ENCODE measurements at regions not wholly inside any gene's neighbourhood (a gene's known extent, or its start where the extent isn't known, plus 50 kb on each side); places are given as distances from the start of the nearest gene placed in this dataset.
"Not testable (repeated sequence)": the region's sequence is repeated elsewhere in the genome, so short reads cannot be mapped to it uniquely, and the experiment has no call there.

DNA sequence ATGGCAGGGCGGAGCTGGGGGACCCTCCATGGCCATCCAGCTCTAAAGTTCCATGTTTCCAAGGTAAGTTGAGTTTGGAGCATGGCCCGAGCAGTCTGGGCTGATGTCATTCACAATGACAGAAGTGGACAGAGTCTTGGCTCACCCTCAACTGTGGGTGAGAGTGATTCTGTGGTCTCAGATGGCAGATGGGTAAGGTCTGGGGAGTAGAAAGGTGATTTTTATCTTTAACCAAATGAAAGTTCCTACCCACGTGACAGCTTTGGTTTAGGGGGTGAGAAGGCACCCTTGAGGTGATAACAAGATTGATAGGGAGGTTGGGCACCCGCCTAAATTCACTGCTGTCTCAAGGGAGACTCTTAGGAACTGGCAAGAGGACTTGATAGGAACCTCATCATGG lies 57.6 kb upstream of the PDZD8 start:
- no peak overlapping the region for H3K27ac Mint-ChIP-seq
- no peaks in the 10 kb centered on the region for H3K4me1 Mint-ChIP-seq
- DNase-seq (no peak), ATAC-seq (no peak)
- peaks cover 16 to 41% (median 17%) of the 10 kb centered on the region in 5 donors for H3K27me3 Mint-ChIP-seq
- POLR2A ChIA-PET: no interaction called here
- H3K4me3 Mint-ChIP-seq: no peak overlapping the region
- no peaks in the 10 kb centered on the region for H3K36me3 Mint-ChIP-seq
- peaks cover 0 to 3% (median 0%) of the 10 kb centered on the region in 9 donors for H3K9me3 Mint-ChIP-seq

DNA sequence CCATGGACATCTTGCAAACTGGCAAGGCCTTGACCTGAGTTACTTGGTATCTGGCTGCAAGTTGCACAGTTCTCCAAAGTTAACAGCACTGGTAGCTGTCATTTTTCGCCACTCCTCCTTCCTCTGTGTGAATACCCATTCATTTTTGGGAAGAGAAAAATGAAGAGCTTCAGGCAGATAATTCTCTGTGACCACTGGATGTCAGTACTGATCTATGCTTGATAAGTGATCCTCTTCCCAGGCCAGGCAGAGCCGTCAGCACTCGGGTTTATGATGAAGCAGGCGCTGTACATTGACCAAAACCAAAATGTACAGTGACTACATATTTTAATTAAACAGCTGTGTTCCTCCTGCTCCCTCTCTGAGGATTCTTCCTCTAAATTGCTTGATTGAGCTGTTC lies 55.9 kb upstream of the PDZD8 start:
- H3K9me3 Mint-ChIP-seq: peaks cover 0 to 3% (median 0%) of the 10 kb centered on the region in 9 donors
- H3K27ac Mint-ChIP-seq: no peak overlapping the region
- no peak overlapping the region for H3K4me3 Mint-ChIP-seq
- no peaks in the 10 kb centered on the region for H3K36me3 Mint-ChIP-seq
- H3K27me3 Mint-ChIP-seq: peaks cover 16 to 41% (median 17%) of the 10 kb centered on the region in 5 donors
- no peak for ATAC-seq
- POLR2A ChIA-PET: no interaction called here
- no peak for DNase-seq
- no peaks in the 10 kb centered on the region for H3K4me1 Mint-ChIP-seq

GRCh38 chr10:117430535-117430934 lies 55.3 kb upstream of the PDZD8 start:
- H3K4me3 Mint-ChIP-seq, POLR2A ChIA-PET, H3K36me3 Mint-ChIP-seq, H3K27ac Mint-ChIP-seq, DNase-seq, H3K4me1 Mint-ChIP-seq, ATAC-seq, H3K9me3 Mint-ChIP-seq: not testable (repeated sequence)
- peaks cover 16 to 41% (median 17%) of the 10 kb centered on the region in 5 donors for H3K27me3 Mint-ChIP-seq

DNA sequence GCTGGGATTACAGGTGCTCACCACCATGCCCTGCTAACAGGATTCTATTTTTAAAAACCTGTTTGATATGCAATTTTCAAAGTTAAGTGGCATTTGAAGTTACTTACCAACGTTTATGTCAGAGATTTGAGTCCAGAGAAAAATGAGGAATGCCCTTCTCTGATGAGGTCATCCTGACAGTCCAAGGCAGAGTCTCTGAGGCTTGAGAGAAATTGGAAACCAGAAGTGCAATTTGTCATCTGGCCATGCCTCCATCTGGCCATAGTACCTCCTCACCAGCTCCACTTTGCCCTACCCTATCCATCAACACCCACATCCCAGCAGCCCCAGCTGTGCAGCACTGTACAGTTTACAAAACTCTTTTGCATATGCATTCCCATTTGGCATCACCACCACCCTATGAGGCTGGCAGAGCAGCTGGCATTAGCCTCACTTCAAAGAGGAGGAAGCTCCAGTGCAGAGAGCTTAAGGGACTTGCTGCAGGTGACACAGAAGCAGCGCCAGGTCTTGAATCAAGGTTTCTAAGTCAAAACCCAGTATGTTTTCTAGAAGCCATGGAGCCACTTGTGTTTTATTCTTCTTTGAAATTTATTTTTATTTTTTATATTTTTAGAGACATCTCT lies 54.5 kb upstream of the PDZD8 start:
- no peak for DNase-seq
- Mint-ChIP-seq H3K4me3 (no peak overlapping the region), H3K36me3 (no peaks in the 10 kb centered on the region), H3K4me1 (no peaks in the 10 kb centered on the region), H3K27ac (no peak overlapping the region), H3K27me3 (peaks cover 14 to 37% (median 16%) of the 10 kb centered on the region in 5 donors), H3K9me3 (peaks cover 0 to 3% (median 0%) of the 10 kb centered on the region in 9 donors)
- no peak for ATAC-seq
- POLR2A ChIA-PET: no interaction called here

DNA sequence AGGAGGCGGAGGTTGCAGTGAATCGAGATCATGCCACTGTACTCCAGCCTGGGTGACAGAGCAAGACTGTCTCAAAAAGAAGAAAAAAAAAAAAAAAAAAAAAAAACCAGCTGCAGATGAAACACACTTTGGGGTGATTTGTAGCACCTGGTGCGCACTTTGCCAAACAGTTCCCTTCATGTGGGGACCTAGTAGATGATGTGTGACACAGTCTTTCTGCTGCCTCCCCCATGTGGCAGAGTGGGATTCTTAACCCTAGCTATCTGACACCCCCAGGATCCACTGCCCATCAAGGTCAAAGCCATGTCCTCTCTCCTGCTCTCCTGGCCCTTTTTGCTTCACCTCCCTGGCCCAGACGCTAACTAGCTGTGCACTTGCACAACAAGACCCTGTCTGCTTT lies 52.1 kb upstream of the PDZD8 start:
- DNase-seq (no peak), ATAC-seq (no peak)
- Mint-ChIP-seq H3K27ac (no peak overlapping the region), H3K9me3 (peaks cover 0 to 3% (median 0%) of the 10 kb centered on the region in 9 donors), H3K4me1 (no peaks in the 10 kb centered on the region), H3K36me3 (no peaks in the 10 kb centered on the region), H3K4me3 (no peak overlapping the region), H3K27me3 (peaks cover 2 to 13% (median 4%) of the 10 kb centered on the region in 5 donors)
- POLR2A ChIA-PET: no interaction called here

- Mint-ChIP-seq H3K4me1 (no peaks in the 10 kb centered on the region), H3K27me3 (peaks cover 0 to 5% (median 3%) of the 10 kb centered on the region in 5 donors), H3K4me3 (no peak overlapping the region), H3K27ac (no peak overlapping the region), H3K36me3 (peaks cover 0 to 3% (median 2%) of the 10 kb centered on the region in 3 donors), H3K9me3 (peaks cover 0 to 6% (median 3%) of the 10 kb centered on the region in 9 donors)
- no peak for ATAC-seq
- no peak for DNase-seq
- POLR2A ChIA-PET: no interaction called here
Observed at GRCh38 chr10:117425974-117426566, 50.8 kb upstream of the PDZD8 start.

- H3K36me3 Mint-ChIP-seq: peaks cover 0 to 5% (median 5%) of the 10 kb centered on the region in 3 donors
- POLR2A ChIA-PET: no interaction called here
- no peak overlapping the region for H3K4me3 Mint-ChIP-seq
- no peaks in the 10 kb centered on the region for H3K4me1 Mint-ChIP-seq
- DNase-seq (no peak), ATAC-seq (no peak)
- no peak overlapping the region for H3K27ac Mint-ChIP-seq
- H3K27me3 Mint-ChIP-seq: peaks cover 0 to 10% (median 7%) of the 10 kb centered on the region in 5 donors
- peaks cover 0 to 14% (median 4%) of the 10 kb centered on the region in 9 donors for H3K9me3 Mint-ChIP-seq
Observed at GRCh38 chr10:117424883-117425649, 49.8 kb upstream of the PDZD8 start.
